NCI-H1105 treated with DMSO at 0.1 percent for 48 hours (cell line): ENCODE measurements at regions not wholly inside any gene's neighbourhood (a gene's known extent, or its start where the extent isn't known, plus 50 kb on each side); places are given as distances from the start of the nearest gene placed in this dataset.

Experiments
- DNase-seq: peaks from one replicate; lab custom pipeline; 2025; lab: John Stamatoyannopoulos, UW

DNA sequence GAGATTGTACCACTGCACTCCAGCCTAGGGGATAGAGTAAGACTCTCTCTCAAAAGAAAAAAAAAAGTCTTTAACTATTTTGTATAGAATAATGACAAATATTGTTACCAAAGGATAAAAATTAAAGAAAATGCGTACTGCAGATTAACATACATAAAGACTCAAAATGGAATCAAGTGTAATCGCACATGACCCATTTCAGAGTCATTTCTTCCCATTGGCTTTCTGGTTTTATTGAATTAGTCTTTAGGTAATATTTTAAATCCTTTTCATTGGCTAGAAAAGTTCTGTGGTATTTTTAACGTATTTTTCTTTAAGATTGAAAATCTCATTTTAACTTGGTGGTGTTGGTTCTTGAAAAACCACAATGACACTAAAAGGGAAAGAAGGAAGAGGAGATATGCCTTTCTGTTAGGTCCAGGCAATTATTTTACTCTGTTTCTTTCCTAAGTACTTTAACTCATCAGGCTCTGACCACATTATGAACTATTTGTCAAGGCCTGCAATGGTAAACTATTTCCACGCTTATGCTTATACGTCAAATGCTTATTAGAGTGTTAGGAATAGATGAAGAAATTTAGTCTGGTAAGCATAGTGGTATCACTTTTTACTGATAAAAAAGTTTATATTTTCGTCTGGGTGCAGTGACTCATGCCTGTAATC lies 52.3 kb downstream of the PLEKHG1 start:
- DNase-seq, result no peak

DNA sequence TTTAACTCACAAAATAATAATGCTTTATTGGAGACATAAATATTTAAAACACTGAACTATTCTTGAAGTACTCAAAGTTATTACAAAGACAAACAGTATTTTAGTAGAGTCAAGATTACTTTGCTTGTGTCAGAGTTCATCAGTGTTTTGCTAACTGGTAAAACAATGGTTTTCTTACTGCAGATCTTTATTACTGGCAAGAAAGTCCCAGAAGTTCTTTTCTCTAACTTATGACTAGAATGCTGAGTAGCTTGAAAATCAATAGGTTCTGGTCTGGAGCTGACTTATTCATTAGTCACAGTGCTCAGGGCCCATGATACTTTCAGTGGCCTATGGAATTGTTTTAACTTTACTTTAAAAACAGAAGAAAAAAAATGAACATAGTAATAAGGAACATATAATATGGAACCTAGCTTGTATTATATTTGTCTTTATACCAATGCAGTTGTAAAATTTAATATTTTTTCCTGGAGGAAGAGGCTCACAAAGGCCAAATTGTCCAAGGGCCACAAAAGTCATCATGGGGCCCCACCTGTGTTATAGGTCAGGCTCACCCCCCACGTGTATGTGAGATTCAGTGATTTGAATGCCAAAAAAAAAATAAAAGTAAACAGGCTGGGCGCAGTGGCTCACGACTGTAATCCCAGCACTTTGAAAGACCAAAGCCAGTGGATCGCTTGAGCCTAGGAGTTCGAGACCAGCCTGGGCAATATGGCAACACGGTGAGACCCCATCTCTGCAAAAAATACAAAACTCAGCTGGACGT lies 53.3 kb downstream of the PLEKHG1 start:
- no peak for DNase-seq

DNA sequence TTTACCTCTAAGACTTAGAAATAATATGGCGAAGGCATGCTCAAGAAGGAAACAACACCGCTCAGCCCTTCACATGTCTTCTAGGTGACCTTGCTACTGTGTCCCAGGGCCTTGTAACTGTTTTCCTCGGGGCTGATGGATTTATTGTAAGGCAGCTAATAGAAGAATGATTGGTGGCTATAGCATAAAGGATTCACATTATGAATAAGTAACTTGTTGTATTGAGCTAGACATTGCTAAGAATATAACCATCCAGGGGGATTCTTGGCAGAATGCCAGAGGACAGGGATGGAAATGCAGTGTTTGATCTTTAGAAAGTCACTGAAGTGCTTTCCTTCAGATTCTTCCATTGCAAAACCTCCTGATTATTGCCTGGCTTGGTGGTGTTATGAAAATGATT lies 54.9 kb downstream of the PLEKHG1 start:
- no peak for DNase-seq

DNA sequence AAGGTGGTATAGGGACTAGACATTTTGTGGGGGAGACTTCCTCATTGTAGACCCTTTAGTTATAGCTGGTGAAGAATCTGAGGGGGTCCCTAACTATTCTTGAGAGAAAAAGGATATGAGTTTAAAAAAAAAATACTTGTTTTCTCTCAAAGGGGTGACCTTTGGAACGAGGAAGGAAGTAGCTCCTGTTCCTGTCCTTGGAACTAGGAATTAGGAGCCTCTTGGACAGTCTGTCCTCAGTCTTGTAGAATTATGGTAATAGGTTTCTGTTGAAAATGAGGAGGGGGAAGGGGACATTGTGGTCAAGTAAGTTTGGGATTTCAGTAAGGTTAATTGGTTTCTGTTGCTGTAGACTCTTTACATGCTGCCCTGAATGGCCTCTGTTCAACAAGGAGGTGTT lies 56.5 kb downstream of the PLEKHG1 start:
- DNase-seq, result no peak

DNA sequence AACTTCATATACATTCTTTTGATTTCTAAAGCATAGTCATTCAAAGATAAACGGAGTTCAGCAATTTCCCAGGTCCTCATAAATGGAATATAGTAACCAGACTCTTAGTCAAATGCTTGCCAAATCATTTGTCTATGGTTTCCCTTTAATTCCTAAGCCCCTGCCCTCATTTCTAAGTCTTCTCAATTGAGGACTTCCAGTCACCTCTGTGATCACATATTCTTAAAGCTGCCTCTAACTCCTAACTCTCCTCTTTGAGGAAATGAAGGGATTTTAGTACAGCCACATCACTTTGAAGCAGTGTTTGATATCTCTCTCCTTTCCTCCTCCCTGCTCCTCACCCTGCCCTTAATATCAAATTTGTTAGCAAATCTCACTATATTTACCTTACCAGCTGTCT lies 58.7 kb downstream of the PLEKHG1 start:
- DNase-seq, result no peak

DNA sequence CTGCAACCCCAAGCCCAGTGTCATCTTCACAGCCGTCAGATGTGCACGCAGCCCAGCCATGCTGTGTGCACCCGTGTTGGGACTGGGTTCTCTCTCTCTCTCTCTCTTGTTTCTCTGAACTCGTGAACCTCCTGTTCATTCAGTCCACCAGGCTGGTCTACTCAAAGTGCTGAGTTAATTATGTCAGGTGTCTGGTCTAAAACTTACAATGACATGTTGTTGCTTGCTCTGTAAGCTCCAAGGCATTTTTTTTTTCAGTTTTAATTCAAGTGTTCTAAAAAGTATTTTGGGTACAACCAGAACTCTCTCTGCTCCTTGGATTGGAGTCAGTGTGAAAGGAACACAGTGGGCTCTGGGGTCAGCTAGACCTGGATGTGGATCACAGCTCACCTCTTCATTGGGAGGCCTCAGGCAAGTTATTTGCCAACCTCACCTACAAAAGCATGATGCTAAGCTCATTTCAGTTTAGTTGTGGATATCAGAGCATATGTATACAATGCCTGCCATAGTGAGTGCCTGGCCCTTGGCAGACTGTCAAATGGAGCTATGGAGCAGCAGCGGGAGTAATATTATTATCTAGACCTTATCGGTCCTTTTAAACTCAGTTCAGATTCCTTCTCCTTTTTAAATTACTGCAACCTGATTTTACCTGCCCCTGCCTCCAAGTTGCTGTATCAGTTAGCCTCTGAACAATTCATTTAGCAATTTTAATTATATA lies 59.5 kb downstream of the PLEKHG1 start:
- peak; percentile 73 for DNase-seq

DNA sequence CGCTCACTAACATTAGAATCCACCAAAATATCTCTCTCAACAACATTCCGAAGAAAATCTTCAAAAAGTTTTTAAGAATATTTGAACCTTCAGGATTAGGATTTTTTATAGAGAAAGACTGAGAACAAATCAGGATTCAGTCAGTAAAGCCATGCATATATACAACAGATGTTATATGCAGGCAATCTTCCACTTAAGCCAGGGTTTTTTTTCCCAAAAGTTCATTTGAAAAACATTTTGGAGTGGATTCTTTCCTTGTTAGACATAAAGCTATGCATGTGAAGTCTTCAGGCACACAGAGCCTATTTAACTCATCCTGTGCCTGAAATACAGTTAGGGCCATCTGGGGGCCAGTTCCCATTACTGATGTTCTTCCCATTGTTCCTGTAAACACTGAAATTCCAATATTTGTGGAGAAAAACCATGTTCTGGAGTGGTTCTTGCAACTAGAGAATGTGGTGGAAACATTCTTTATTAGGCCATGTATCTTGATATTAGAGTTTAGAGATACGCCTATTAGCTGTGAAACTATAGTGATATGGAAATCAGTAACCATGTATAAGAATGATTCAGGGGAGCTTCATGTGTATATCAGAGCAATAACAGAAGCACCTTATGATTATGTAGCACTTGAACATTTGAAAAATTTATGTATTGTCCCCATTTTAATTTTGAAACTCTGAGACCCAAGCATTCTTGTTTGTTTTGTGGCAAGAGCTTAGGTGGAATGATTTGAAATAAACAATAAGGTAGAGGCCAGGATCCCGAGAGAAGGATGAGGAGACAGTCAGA lies 61.7 kb downstream of the PLEKHG1 start:
- no peak for DNase-seq

DNA sequence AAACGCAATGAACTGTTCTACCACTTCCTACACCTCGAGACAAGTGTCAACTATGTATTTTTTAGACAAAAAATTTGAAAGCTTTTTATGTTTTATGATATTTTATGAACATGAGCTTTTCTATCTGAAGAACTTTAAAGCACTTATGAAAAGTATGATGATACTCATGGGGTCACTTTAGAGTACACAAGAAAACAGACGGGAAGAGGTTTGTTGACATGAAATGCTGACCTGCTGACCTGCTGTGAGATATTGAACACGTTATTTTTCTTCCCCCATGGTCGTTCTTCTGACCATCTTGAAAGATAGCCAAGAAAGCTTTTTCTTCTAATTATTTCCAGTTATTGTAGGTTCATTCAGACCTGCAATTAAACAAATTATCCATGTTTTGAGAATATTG lies 63.1 kb downstream of the PLEKHG1 start:
- DNase-seq, result peak; percentile 10

DNA sequence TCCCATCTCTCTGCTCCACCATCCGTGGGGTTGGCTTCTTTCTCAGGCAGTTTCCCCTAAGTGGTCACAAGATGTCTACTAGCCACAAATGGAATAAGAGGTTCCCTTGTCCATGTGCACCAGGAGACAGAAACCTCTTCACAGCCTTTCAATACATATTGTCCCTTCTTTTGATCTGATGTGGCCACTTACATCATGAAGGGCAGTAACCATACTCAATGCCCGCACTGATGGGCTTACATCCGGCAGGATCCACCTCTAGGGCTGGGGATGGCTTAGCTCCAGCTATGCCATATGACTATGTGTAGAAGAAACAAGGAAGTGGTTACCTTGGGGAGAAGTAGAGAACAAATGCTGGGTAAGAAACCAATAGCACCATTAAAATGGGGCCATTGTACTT lies 64.4 kb downstream of the PLEKHG1 start:
- DNase-seq, result no peak

DNA sequence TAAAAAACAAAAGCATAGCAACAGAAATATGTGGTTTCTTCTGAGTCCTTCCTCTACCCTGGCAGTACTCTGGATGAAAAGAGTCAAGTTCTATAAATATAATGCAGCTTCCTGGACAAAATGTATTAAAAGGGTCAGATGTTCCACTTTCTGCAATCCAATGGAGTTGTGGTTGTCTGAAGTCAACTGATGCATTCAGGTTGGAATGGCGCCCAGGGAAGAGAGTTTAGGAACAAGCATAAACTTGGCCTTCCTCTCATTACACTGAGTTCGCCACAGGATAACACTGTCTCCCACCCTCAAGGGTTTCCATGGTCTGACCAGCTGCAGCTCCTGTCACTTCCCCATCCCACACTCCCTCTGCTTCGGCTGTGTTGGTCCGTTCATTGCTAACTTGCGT lies 66.4 kb downstream of the PLEKHG1 start:
- DNase-seq, result no peak

DNA sequence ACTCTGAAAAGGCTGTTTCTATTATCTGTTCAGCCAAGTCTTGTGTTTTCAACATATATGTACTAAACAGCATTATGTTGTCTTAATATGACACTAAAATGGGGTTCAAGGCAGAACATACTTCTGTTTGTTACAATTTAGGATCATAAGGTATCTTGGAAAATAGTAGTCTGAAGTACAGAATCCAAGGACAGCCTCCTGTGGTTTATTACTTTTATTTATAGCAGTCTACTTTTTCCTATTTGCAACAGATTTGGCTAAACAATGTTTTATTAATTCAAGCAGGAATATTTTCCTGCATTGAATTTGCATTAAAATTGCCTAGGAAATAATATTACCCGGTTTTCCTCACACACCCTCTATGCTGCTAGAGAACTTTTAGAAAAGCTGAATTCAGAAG lies 67.7 kb downstream of the PLEKHG1 start:
- DNase-seq, result no peak

DNA sequence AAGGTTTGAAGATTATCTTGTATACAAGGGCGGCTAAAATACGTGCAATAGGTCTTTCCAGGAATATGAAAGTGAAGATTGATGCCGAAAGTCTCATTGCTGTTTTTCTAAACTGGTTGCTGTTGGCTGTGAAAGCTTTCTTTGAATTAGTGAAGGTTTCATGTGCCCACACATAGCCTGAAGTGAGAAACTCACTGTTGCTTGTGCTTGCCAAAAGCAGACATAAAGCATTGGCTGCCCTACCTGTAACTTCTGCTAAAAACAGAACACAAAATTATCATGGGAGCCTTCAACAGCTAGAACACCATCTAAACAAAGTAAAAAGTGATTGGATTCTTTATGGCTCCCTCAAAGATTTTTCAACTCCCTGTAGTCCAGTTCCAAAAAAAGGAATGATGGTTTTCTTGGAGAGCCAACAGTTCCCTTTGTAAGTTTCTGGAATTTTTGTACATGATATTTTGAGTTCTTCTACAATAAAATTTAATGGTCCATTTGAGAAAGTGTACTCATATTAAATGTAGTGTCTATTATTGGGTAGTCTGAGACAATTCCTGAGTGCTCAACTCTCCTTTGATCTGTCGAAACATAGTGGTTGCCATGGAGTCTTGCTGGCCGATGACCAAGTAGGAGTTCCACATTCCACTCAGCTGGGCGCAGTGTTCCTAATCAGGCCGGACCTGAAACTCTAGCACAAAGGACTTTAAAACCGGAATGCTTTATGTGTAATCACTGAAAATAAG lies 68.5 kb downstream of the PLEKHG1 start:
- peak; percentile 81 for DNase-seq

DNA sequence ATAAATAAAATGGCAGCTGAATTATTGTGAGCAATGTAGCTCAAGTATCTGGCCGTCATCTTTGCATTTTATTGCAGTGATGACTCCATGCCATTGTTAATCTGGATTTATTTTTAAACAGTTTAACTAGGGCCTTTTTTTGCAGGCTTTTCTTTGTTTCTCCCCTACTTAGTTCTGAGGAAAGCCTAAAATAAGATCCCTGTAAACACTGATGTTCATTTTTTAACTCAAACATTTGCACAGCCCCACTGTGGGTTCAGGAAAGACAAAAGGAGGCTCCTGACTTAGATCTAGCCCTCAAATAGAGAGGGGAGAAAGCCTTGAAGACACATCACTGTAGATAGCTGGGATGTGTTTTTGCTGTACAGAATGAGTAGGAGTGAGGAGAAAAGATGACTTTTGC lies 69.2 kb downstream of the PLEKHG1 start:
- no peak for DNase-seq

DNA sequence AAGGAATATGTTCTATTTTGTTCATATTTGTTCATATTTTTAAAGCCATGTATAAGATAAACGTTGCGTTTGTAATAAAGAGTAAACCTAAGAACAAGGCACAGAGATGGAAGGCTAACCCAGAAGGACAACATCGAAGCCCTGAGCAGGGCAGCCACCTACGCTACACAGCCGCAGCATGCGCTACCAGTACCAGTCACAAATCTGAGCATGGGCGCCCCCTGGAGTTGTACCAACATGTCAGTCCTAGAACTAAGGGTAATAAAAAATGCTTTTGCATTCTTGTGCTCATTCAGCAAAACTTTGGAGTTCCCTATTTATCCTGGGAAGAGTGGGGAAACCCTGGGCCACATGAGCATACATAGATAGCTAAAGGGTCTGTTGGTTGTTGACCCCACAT lies 70.6 kb downstream of the PLEKHG1 start:
- no peak for DNase-seq

DNA sequence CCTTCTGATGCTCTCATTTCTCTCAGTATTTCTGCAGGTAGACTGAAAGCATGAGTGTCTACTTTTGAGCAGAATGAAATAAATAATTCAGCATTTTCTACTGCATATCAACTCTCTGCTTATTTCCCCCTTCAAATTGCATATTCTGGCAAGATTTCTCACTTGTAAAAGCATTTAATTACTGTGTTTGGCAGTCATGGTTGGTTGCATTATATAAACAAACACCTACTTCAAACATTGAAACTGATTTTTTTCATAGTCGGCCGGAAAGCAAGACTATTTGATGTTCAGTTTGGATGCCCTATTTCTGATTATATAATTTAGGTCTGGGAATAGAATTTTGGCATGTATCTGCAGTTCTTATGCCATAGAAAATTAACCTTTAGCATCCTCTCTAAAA lies 73.1 kb downstream of the PLEKHG1 start:
- peak; percentile 91 for DNase-seq

DNA sequence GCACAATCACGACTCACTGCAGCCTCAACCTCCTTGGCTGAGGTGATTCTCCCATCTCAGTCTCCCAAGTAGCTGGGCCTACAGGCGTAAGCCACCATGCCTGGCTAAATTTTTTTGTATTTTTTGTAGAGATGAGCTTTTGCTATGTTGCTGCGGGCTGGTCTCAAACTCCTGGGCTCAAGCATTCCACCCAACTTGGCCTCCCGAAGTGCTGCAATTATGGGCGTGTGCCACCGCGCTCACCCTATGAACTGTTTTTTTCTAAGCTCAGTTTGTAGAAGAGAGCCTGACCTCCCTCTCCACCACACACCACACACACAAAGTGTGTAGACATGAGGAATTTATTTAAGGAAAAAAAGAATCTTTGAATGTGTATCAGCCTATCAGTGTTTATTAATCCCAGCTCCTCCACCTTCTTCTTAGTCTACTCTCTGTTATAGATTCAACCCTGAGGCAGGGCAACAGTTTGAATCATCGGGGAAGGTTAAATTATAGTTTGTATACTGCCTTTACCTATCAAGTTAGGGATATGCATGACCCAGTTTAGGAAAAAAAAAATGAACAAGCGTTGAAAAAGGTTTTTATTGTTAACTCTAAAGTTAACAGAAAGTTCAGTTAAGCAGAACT lies 74.1 kb downstream of the PLEKHG1 start:
- DNase-seq, result no peak

DNA sequence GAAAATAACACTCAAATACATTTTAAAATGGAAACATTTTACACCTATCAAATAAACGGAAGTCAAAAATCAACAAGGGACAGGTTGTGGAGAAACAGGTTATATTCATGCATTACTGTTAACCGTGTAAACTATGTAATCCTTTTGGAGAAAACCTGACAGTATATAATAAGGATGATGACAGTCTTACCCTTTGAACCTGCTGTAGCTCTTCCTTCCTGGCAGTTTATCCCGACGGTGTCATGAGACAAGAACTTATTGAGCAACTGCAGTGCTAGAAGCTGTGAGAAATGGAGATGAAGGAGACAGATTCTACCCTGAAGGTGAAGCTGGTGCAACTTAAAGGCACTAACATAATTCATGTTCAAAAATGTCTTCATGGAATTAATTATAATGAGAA lies 76.7 kb downstream of the PLEKHG1 start:
- DNase-seq, result no peak

DNA sequence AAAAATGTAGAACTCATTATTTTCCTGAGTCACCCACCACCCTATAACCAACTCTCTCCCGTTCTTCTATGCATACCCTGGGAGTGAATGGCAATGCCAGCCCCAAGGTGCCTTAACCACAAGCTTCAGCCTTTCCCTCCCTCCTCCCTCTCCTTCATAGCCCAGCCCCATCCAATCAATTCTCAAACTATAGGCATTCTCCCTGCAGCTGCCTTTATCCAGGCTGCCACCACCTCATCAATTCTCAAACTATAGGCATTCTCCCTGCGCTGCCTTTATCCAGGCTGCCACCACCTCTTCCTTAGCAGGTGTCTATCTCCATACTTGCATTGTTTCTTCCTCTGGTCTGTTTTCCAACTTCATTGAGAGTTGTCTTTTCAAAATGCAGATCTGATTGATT lies 77.1 kb downstream of the PLEKHG1 start:
- no peak for DNase-seq

DNA sequence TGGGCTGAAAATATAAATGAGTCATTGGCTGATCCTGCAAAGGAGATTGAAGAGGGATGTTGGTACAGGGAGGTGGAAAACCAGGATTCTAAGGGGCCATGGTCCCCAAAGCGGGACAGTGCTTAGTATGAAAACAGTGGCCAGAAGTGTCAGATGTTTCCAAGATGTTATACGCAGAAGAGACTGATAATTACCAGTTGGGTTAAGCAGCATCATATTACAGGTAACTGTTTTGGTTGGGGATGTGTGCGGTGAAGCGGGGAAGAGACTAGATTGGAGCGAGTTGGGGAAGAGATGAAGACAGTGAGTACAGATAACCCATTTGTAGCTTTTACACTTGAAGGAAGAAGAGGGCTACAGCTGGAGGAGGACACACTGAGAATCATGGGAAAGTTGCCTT lies 80.8 kb downstream of the PLEKHG1 start:
- peak; percentile 48 for DNase-seq

DNA sequence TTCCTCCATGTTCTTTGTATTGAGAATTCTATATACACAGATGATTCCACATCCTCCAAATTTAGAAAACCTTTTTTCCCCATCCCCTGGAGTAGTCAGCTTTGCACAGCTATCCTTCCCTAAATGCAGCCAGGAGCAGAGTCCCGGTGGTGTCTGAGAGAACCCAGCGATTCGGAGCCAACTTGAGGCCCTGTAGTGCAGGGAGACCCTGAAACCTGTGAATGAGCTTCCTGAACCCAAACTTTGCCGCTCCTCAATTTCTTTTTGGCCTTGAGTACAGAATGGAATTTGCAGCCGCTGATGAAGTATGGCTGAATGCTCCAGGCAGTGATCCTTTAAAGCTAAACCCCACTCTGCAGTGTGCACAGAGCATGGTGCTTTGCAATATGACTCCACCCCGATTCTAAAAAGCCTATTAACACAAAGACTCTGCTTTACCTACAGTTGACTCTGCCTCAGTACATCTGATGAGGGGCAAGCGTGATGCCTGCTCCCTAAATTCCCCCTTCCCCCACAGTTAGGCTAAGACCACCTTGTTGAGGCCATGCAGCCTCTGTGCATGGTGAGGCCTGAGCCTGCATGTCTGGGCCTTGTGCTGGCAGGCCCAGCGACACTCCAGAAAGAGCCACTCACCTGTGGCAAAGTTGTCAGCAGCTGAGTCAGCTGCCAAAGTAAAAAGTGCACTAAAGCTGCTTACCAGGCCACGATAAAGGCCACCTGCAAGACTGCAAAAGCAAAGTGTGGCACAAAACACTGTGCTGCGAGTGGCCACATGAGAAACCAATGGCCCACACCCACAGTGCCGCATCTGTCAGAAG lies 82.1 kb downstream of the PLEKHG1 start:
- DNase-seq, result peak; percentile 5
